ENCODE measurements at regions not wholly inside any gene's neighbourhood (a gene's known extent, or its start where the extent isn't known, plus 50 kb on each side); places are given as distances from the start of the nearest gene placed in this dataset.

GRCh38 chr2:3138621-3139020 is 239.0 kb downstream of the EIPR1 start:
- intact Hi-C loops (cut with DNase I; ENCODE audit: low total_unique reads), result no loop called here

GRCh38 chr2:3137651-3138300 is 239.8 kb downstream of the EIPR1 start:
- DNase-seq, result no peak
- no peak overlapping the region for H3K4me3 ChIP-seq
- TF ChIP-seq POLR2A (IDR thresholded peaks at IDR 0.05), result no peak
- TF ChIP-seq CTCF (IDR thresholded peaks at IDR 0.05), result no peak

More at GRCh38 chr2:3138621-3139020, 239.0 kb downstream of the EIPR1 start:
- TF ChIP-seq CTCF (IDR thresholded peaks at IDR 0.05), result no peak
- no peak for TF ChIP-seq POLR2A (IDR thresholded peaks at IDR 0.05)
- no peaks in the 10 kb centered on the region for H3K4me1 ChIP-seq
- no peak overlapping the region for H3K4me3 ChIP-seq
- no peak overlapping the region for H3K27ac ChIP-seq
- H3K27me3 ChIP-seq, result no peaks in the 10 kb centered on the region
- H3K9me3 ChIP-seq, result no peaks in the 10 kb centered on the region
- DNase-seq, result no peak
- H3K36me3 ChIP-seq, result no peaks in the 10 kb centered on the region

GRCh38 chr2:3135676-3136075 is 241.9 kb downstream of the EIPR1 start:
- Histone ChIP-seq H3K9me3 (no peaks in the 10 kb centered on the region), H3K36me3 (no peaks in the 10 kb centered on the region), H3K27ac (no peak overlapping the region), H3K27me3 (no peaks in the 10 kb centered on the region), H3K4me1 (no peaks in the 10 kb centered on the region), H3K4me3 (no peak overlapping the region)
- no peak for TF ChIP-seq POLR2A (IDR thresholded peaks at IDR 0.05)
- TF ChIP-seq CTCF (IDR thresholded peaks at IDR 0.05), result no peak
- intact Hi-C loops (cut with DNase I; ENCODE audit: low total_unique reads), result no loop called here
- DNase-seq, result no peak

More at GRCh38 chr2:3137651-3138300, 239.8 kb downstream of the EIPR1 start:
- Histone ChIP-seq H3K36me3 (no peaks in the 10 kb centered on the region), H3K27me3 (no peaks in the 10 kb centered on the region), H3K4me1 (no peaks in the 10 kb centered on the region), H3K27ac (no peak overlapping the region), H3K9me3 (no peaks in the 10 kb centered on the region)
- intact Hi-C loops (cut with DNase I; ENCODE audit: low total_unique reads), result no loop called here

GRCh38 chr2:3134026-3134571 is 243.5 kb downstream of the EIPR1 start:
- no peak overlapping the region for H3K27ac ChIP-seq
- no peaks in the 10 kb centered on the region for H3K36me3 ChIP-seq

More at GRCh38 chr2:3134026-3134571, 243.5 kb downstream of the EIPR1 start:
- DNase-seq, result no peak
- TF ChIP-seq POLR2A (IDR thresholded peaks at IDR 0.05) (no peak), CTCF (IDR thresholded peaks at IDR 0.05) (no peak)
- no peaks in the 10 kb centered on the region for H3K4me1 ChIP-seq
- intact Hi-C loops (cut with DNase I; ENCODE audit: low total_unique reads), result no loop called here
- no peaks in the 10 kb centered on the region for H3K9me3 ChIP-seq
- no peak overlapping the region for H3K4me3 ChIP-seq
- H3K27me3 ChIP-seq, result no peaks in the 10 kb centered on the region

Measured in uterus (tissue), 3 donors.